ENCODE measurements at regions not wholly inside any gene's neighbourhood (a gene's known extent, or its start where the extent isn't known, plus 50 kb on each side); places are given as distances from the start of the nearest gene placed in this dataset.

DNA sequence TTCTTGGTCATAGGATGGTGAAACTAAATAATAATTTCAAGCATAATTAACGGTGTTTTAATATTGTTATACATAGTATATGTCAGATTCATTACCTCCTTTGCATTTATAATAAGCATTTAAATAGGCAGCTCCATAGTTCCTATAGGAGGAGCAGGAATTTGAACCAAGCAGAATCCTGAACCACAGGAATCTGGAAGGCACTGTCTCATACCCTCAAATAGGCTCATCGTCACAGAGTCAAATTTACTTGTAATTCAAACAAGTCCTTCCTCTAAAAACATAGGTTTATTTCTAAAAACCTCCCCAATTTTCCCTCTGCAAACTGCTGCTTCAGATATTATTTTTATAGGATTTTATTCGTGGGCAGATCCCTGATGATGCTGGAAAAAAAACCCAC lies 376.3 kb upstream of the ARHGEF26 start:
- H3K27me3 ChIP-seq = no peaks in the 10 kb centered on the region
- H3K4me3 ChIP-seq = no peak overlapping the region
- no peak for DNase-seq (ENCODE audit: low read depth in 1 of 2, low spot score in 1 of 2)
- H3K27ac ChIP-seq = no peak overlapping the region
- no peaks in the 10 kb centered on the region for H3K36me3 ChIP-seq
- no peaks in the 10 kb centered on the region for H3K9me3 ChIP-seq (ENCODE audit: low read depth)
- TF ChIP-seq, protein P1, sequence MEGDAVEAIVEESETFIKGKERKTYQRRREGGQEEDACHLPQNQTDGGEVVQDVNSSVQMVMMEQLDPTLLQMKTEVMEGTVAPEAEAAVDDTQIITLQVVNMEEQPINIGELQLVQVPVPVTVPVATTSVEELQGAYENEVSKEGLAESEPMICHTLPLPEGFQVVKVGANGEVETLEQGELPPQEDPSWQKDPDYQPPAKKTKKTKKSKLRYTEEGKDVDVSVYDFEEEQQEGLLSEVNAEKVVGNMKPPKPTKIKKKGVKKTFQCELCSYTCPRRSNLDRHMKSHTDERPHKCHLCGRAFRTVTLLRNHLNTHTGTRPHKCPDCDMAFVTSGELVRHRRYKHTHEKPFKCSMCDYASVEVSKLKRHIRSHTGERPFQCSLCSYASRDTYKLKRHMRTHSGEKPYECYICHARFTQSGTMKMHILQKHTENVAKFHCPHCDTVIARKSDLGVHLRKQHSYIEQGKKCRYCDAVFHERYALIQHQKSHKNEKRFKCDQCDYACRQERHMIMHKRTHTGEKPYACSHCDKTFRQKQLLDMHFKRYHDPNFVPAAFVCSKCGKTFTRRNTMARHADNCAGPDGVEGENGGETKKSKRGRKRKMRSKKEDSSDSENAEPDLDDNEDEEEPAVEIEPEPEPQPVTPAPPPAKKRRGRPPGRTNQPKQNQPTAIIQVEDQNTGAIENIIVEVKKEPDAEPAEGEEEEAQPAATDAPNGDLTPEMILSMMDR (IDR thresholded peaks at IDR 0.05; ENCODE audit: low read depth, low read length) = no peak
- H3K4me1 ChIP-seq (ENCODE audit: low read depth) = peaks cover 15% of the 10 kb centered on the region

DNA sequence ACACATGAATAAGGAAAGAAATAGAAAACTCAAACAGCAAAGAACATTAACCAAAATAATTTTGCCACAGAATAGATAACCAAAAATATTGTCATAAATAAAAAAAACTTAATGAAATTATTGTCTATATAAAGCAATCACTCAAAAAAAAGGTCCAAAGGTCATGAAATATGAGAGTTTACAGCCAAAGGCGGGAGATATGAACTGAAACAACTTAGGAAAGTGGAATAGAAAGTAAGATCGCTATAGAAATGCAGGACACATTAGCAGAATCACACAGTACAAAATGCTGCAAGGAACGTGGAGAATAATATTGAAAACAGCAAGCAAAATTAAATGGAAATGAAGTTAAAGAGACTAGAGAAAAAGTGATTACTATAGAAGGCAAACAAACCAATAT lies 375.0 kb upstream of the ARHGEF26 start:
- no peaks in the 10 kb centered on the region for H3K36me3 ChIP-seq
- no peak overlapping the region for H3K4me3 ChIP-seq
- no peak overlapping the region for H3K27ac ChIP-seq
- TF ChIP-seq, protein P1 (IDR thresholded peaks at IDR 0.05; ENCODE audit: low read depth, low read length) = no peak
- H3K27me3 ChIP-seq = no peaks in the 10 kb centered on the region
- no peak for DNase-seq (ENCODE audit: low read depth in 1 of 2, low spot score in 1 of 2)
- peaks cover 15% of the 10 kb centered on the region for H3K4me1 ChIP-seq (ENCODE audit: low read depth)
- H3K9me3 ChIP-seq (ENCODE audit: low read depth) = no peaks in the 10 kb centered on the region

DNA sequence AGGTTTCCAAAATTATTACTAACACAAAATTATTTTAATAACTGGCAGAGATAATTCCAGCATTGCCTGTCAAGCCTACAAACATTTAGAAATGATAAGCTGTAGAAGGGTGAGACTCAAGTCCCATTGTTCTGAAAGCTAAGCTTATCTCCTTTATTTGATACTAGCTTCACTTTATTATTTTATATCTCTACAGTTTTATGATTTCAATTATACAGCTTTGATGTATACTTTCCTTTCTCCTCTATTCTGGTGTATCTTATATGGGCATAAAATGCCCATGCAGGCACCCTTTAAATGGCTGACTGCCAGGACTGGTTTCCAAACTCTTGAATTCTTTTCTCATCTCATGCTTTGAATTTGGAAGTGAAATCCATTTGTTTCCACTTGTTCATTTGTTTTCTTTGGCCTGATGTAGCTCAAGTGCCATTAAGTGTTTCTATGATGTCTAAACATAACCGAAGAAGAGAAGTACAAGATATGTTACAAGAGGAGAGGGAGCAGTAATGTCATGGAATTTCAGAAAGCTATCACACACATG lies 372.1 kb upstream of the ARHGEF26 start:
- TF ChIP-seq, protein P1 (IDR thresholded peaks at IDR 0.05; ENCODE audit: low read depth, low read length) = no peak
- no peak overlapping the region for H3K27ac ChIP-seq
- no peaks in the 10 kb centered on the region for H3K9me3 ChIP-seq (ENCODE audit: low read depth)
- DNase-seq (ENCODE audit: low read depth in 1 of 2, low spot score in 1 of 2) = peak; percentile 7 to 34
- H3K36me3 ChIP-seq = no peaks in the 10 kb centered on the region
- H3K4me3 ChIP-seq = no peak overlapping the region
- no peaks in the 10 kb centered on the region for H3K27me3 ChIP-seq
- peaks cover 15% of the 10 kb centered on the region for H3K4me1 ChIP-seq (ENCODE audit: low read depth)

- Histone ChIP-seq H3K27ac (no peak overlapping the region), H3K36me3 (no peaks in the 10 kb centered on the region), H3K27me3 (no peaks in the 10 kb centered on the region), H3K4me3 (no peak overlapping the region), H3K9me3 (ENCODE audit: low read depth) (no peaks in the 10 kb centered on the region), H3K4me1 (ENCODE audit: low read depth) (peaks cover 15% of the 10 kb centered on the region)
- peak in 1 of 2 donors; percentile 19 for DNase-seq (ENCODE audit: low read depth in 1 of 2, low spot score in 1 of 2)
- TF ChIP-seq, protein P1 (IDR thresholded peaks at IDR 0.05; ENCODE audit: low read depth, low read length) = no peak
These were observed 368.7 kb upstream of the ARHGEF26 start for GRCh38 chr3:153752405-153753027.

DNA sequence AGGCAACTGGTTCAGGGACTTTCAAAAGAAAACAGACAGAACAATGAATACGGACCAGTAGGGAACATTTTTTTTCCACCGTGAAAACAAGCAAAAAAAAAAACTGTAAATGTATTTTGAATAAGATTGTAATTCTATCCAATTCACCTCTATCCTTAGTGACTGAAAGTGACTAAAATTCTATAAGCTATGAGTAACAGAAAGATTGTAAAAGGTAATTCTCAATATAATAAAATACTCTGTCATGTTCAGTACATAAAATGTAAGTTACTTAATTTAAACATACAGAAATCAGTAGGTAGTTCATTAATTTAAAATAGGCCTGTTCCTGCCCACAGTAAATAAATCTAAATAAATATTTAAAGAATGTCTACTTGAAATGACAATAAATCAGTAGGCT lies 368.2 kb upstream of the ARHGEF26 start:
- Histone ChIP-seq H3K27me3 (no peaks in the 10 kb centered on the region), H3K9me3 (ENCODE audit: low read depth) (no peaks in the 10 kb centered on the region), H3K27ac (no peak overlapping the region), H3K36me3 (no peaks in the 10 kb centered on the region), H3K4me1 (ENCODE audit: low read depth) (peaks cover 15% of the 10 kb centered on the region), H3K4me3 (no peak overlapping the region)
- no peak for DNase-seq (ENCODE audit: low read depth in 1 of 2, low spot score in 1 of 2)
- TF ChIP-seq, protein P1 (IDR thresholded peaks at IDR 0.05; ENCODE audit: low read depth, low read length) = no peak

Measured in cardiac muscle cell (in vitro differentiated cells and primary cell).